Sigmoid colon (tissue), 6 donors: ENCODE measurements at regions not wholly inside any gene's neighbourhood (a gene's known extent, or its start where the extent isn't known, plus 50 kb on each side); places are given as distances from the start of the nearest gene placed in this dataset.

Experiments
- DNase-seq: peaks from one replicate; pipeline ENCODE4 v3.0.0-alpha.2; 2019
- H3K27ac ChIP-seq, 4 donors: fragments of 200-600 bp; sonication (generic); one replicate each; pipeline ENCODE4 v1.5.1; 2016 to 2019; ENCODE audit warnings: mild to moderate bottlenecking in 1 of 4
- H3K27me3 ChIP-seq, 3 donors: fragments of 200-600 bp; sonication (generic); one replicate each; pipeline ENCODE4 v1.5.1; 2019; ENCODE audit warnings: mild to moderate bottlenecking in 1 of 3
- H3K36me3 ChIP-seq, 4 donors: fragments of 200-600 bp; sonication (generic); one replicate each; pipeline ENCODE4 v1.5.1; 2016 to 2019
- H3K4me1 ChIP-seq, 4 donors: fragments of 200-600 bp; sonication (generic); one replicate each; pipeline ENCODE4 v1.5.1; 2017 to 2019
- H3K4me3 ChIP-seq, 4 donors: fragments of 200-600 bp; sonication (generic); one replicate each; pipeline ENCODE4 v1.5.1; 2017 to 2019; ENCODE audit warnings: mild to moderate bottlenecking in 2 of 4, moderate library complexity in 1 of 4
- H3K9me3 ChIP-seq, 4 donors: fragments of 200-600 bp in 3 of 4; sonication (generic) in 3 of 4; one replicate each; pipeline versions ENCODE4 v1.5.1 to v1.6.1; 2013 to 2019
- CTCF ChIP-seq, 4 experiments: fragments of 450-650 bp in 3 of 4; fragments of 200-600 bp in 1 of 4; IDR thresholded peaks; one replicate each; pipeline ENCODE4 v1.5.1; 2016 to 2019; ENCODE audit warnings: antibody characterized with exemption in 4 of 4, mild to moderate bottlenecking in 3 of 4, moderate library complexity in 2 of 4
- EP300 ChIP-seq, 4 donors: sonication (generic); formaldehyde crosslinking; IDR thresholded peaks; one replicate each; pipeline ENCODE4 v1.6.1; 2017; ENCODE audit warnings: antibody characterized with exemption in 4 of 4
- POLR2A ChIP-seq, 2 donors: fragments of 450-650 bp; IDR thresholded peaks; one replicate each; pipeline ENCODE4 v1.6.1; 2016; ENCODE audit warnings: antibody characterized with exemption in 2 of 2, mild to moderate bottlenecking in 2 of 2, moderate library complexity in 2 of 2
- POLR2AphosphoS5 ChIP-seq, 4 donors: sonication (generic); formaldehyde crosslinking; IDR thresholded peaks; one replicate each; pipeline ENCODE4 v1.6.1; 2017; ENCODE audit warnings: antibody characterized with exemption in 4 of 4
- WGBS, 2 donors: extraction: QIAGEN DNeasy Blood & Tissue Kit; methylation state at CpG; one replicate each; pipeline ENCODE4 v1.1.7; 2013; 5-methylcytosine and 5-hydroxymethylcytosine counted together
- intact Hi-C: fragments of 100-400 bp; cut with DNase I; formaldehyde crosslinking; loops from one replicate; pipeline ENCODE4 v1.15.1; 2023
- donor health status: healthy with polysubstance abuse.
- donor health status: healthy.

GRCh38 chr1:4527819-4528218, 126.6 kb upstream of the AJAP1 start:
- intact Hi-C loops = no loop called here
- TF ChIP-seq EP300 (IDR thresholded peaks at IDR 0.05) = no peak
- no peak for TF ChIP-seq POLR2AphosphoS5 (IDR thresholded peaks at IDR 0.05)
- no peak for TF ChIP-seq POLR2A (IDR thresholded peaks at IDR 0.05)
- TF ChIP-seq CTCF (IDR thresholded peaks at IDR 0.05) = no peak
- no peaks in the 10 kb centered on the region for H3K36me3 ChIP-seq
- peaks cover 0 to 32% (median 5%) of the 10 kb centered on the region in 3 donors for H3K27me3 ChIP-seq
- no peaks in the 10 kb centered on the region for H3K9me3 ChIP-seq
- WGBS, 2 donors = 38 to 68% methylated on average over 18 of the region's 18 CpGs
- H3K27ac ChIP-seq = no peak overlapping the region
- no peak overlapping the region for H3K4me3 ChIP-seq
- no peaks in the 10 kb centered on the region for H3K4me1 ChIP-seq
- no peak for DNase-seq

- Histone ChIP-seq H3K27me3 (peaks cover 0 to 32% (median 5%) of the 10 kb centered on the region in 3 donors), H3K9me3 (no peaks in the 10 kb centered on the region), H3K4me3 (no peak overlapping the region), H3K27ac (no peak overlapping the region), H3K36me3 (no peaks in the 10 kb centered on the region), H3K4me1 (no peaks in the 10 kb centered on the region)
- WGBS, 2 donors = 79 to 83% methylated on average over 10 of the region's 10 CpGs
- intact Hi-C loops = no loop called here
- DNase-seq = no peak
- TF ChIP-seq EP300 (IDR thresholded peaks at IDR 0.05) (no peak), POLR2A (IDR thresholded peaks at IDR 0.05) (no peak), CTCF (IDR thresholded peaks at IDR 0.05) (no peak), POLR2AphosphoS5 (IDR thresholded peaks at IDR 0.05) (no peak)
Observed at GRCh38 chr1:4528590-4528989, 125.8 kb upstream of the AJAP1 start.

- H3K27me3 ChIP-seq = peaks cover 0 to 32% (median 5%) of the 10 kb centered on the region in 3 donors
- 31 to 60% methylated on average over 14 of the region's 14 CpGs for WGBS, 2 donors
- DNase-seq = no peak
- H3K9me3 ChIP-seq = no peaks in the 10 kb centered on the region
- H3K27ac ChIP-seq = no peak overlapping the region
- intact Hi-C loops = no loop called here
- H3K36me3 ChIP-seq = no peaks in the 10 kb centered on the region
- no peak overlapping the region for H3K4me3 ChIP-seq
- TF ChIP-seq EP300 (IDR thresholded peaks at IDR 0.05) = no peak
- H3K4me1 ChIP-seq = no peaks in the 10 kb centered on the region
Observed at GRCh38 chr1:4529446-4530165, 124.8 kb upstream of the AJAP1 start.

GRCh38 chr1:4530166-4530785, 124.1 kb upstream of the AJAP1 start:
- Histone ChIP-seq H3K36me3 (no peaks in the 10 kb centered on the region), H3K27ac (no peak overlapping the region), H3K9me3 (no peaks in the 10 kb centered on the region), H3K4me1 (no peaks in the 10 kb centered on the region), H3K27me3 (peaks cover 0 to 32% (median 5%) of the 10 kb centered on the region in 3 donors), H3K4me3 (no peak overlapping the region)
- TF ChIP-seq EP300 (IDR thresholded peaks at IDR 0.05) (no peak), CTCF (IDR thresholded peaks at IDR 0.05) (no peak), POLR2A (IDR thresholded peaks at IDR 0.05) (no peak), POLR2AphosphoS5 (IDR thresholded peaks at IDR 0.05) (no peak)
- no peak for DNase-seq
- 80 to 82% methylated on average over 9 of the region's 9 CpGs for WGBS, 2 donors
- intact Hi-C loops = no loop called here

GRCh38 chr1:4531842-4532241, 122.6 kb upstream of the AJAP1 start:
- H3K4me1 ChIP-seq = no peaks in the 10 kb centered on the region
- no peak overlapping the region for H3K4me3 ChIP-seq
- no peaks in the 10 kb centered on the region for H3K36me3 ChIP-seq
- peaks cover 0 to 32% (median 5%) of the 10 kb centered on the region in 3 donors for H3K27me3 ChIP-seq
- no peaks in the 10 kb centered on the region for H3K9me3 ChIP-seq
- no peak for DNase-seq
- WGBS, 2 donors = 71 to 81% methylated on average over 5 of the region's 5 CpGs
- intact Hi-C loops = no loop called here
- TF ChIP-seq POLR2AphosphoS5 (IDR thresholded peaks at IDR 0.05) (no peak), POLR2A (IDR thresholded peaks at IDR 0.05) (no peak), CTCF (IDR thresholded peaks at IDR 0.05) (no peak), EP300 (IDR thresholded peaks at IDR 0.05) (no peak)
- no peak overlapping the region for H3K27ac ChIP-seq
